ENCODE measurements at regions not wholly inside any gene's neighbourhood (a gene's known extent, or its start where the extent isn't known, plus 50 kb on each side); places are given as distances from the start of the nearest gene placed in this dataset.

GRCh38 chr13:66222127-66222526, 1008.0 kb downstream of the PCDH9 start:
- TF ChIP-seq RELA (CRISPR knock-in tag; IDR thresholded peaks at IDR 0.05; ENCODE audit: borderline replicate concordance) (no peak), NR3C1 (CRISPR knock-in tag; conservative IDR thresholded peaks at IDR 0.05; ENCODE audit: low read depth) (no peak), CBFB (CRISPR knock-in tag; IDR thresholded peaks at IDR 0.05; ENCODE audit: low read depth) (no peak), ESRRA (CRISPR knock-in tag; IDR thresholded peaks at IDR 0.05; ENCODE audit: borderline replicate concordance) (no peak)
- TF ChIP-seq, protein P1, sequence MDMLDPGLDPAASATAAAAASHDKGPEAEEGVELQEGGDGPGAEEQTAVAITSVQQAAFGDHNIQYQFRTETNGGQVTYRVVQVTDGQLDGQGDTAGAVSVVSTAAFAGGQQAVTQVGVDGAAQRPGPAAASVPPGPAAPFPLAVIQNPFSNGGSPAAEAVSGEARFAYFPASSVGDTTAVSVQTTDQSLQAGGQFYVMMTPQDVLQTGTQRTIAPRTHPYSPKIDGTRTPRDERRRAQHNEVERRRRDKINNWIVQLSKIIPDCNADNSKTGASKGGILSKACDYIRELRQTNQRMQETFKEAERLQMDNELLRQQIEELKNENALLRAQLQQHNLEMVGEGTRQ (CRISPR knock-in tag; IDR thresholded peaks at IDR 0.05) = no peak
- ChIA-PET POLR2A (no interaction called here), CTCF (no interaction called here)
- Mint-ChIP-seq H3K27ac (no peak overlapping the region), H3K36me3 (no peaks in the 10 kb centered on the region), H3K4me3 (no peak overlapping the region), H3K4me1 (peaks cover 53% of the 10 kb centered on the region), H3K9me3 (no peaks in the 10 kb centered on the region), H3K27me3 (ENCODE audit: low read depth) (peaks cover 92% of the 10 kb centered on the region)
- ATAC-seq (no peak), DNase-seq (ENCODE audit: low spot score) (no peak)

DNA sequence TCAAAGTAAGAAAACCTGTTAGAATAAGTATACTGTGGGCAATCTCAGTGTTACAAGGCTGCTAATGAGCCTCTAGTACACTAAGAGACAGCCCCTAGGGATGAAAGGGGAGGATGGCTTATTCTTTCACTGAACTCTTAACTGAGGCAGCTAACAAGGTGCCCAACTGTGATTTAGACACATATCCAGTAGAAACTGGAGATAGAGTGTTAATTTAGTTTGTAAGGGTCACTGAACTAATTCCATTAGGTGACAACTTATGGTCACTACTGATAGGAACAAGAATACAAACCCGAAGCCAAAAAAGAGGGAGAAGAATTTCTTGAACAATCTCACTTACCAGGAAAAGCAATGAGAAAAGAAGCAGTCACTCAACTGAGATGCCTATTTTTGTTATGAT, 1010.6 kb downstream of the PCDH9 start:
- ChIA-PET POLR2A (no interaction called here), CTCF (no interaction called here)
- no peaks in the 10 kb centered on the region for H3K36me3 Mint-ChIP-seq
- no peak overlapping the region for H3K4me3 Mint-ChIP-seq
- peaks cover 31% of the 10 kb centered on the region for H3K4me1 Mint-ChIP-seq
- TF ChIP-seq ZNF232 (CRISPR knock-in tag; IDR thresholded peaks at IDR 0.05) (no peak), ZNF317 (CRISPR knock-in tag; IDR thresholded peaks at IDR 0.05; ENCODE audit: borderline replicate concordance, low read depth) (no peak), FOXJ3 (CRISPR knock-in tag; IDR thresholded peaks at IDR 0.05; ENCODE audit: borderline replicate concordance) (no peak), MXD4 (CRISPR knock-in tag; IDR thresholded peaks at IDR 0.05; ENCODE audit: borderline replicate concordance) (no peak), TP53 (CRISPR knock-in tag; IDR thresholded peaks at IDR 0.05) (no peak), GTF2I (CRISPR knock-in tag; conservative IDR thresholded peaks at IDR 0.05) (no peak), OVOL2 (CRISPR knock-in tag; IDR thresholded peaks at IDR 0.05; ENCODE audit: borderline replicate concordance) (no peak)
- TF ChIP-seq, protein P2, sequence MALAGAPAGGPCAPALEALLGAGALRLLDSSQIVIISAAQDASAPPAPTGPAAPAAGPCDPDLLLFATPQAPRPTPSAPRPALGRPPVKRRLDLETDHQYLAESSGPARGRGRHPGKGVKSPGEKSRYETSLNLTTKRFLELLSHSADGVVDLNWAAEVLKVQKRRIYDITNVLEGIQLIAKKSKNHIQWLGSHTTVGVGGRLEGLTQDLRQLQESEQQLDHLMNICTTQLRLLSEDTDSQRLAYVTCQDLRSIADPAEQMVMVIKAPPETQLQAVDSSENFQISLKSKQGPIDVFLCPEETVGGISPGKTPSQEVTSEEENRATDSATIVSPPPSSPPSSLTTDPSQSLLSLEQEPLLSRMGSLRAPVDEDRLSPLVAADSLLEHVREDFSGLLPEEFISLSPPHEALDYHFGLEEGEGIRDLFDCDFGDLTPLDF (CRISPR knock-in tag; IDR thresholded peaks at IDR 0.05) = no peak
- TF ChIP-seq, protein P3, sequence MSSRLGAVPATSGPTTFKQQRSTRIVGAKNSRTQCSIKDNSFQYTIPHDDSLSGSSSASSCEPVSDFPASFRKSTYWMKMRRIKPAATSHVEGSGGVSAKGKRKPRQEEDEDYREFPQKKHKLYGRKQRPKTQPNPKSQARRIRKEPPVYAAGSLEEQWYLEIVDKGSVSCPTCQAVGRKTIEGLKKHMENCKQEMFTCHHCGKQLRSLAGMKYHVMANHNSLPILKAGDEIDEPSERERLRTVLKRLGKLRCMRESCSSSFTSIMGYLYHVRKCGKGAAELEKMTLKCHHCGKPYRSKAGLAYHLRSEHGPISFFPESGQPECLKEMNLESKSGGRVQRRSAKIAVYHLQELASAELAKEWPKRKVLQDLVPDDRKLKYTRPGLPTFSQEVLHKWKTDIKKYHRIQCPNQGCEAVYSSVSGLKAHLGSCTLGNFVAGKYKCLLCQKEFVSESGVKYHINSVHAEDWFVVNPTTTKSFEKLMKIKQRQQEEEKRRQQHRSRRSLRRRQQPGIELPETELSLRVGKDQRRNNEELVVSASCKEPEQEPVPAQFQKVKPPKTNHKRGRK (CRISPR knock-in tag; IDR thresholded peaks at IDR 0.05; ENCODE audit: borderline replicate concordance) = no peak
- TF ChIP-seq, protein P4, sequence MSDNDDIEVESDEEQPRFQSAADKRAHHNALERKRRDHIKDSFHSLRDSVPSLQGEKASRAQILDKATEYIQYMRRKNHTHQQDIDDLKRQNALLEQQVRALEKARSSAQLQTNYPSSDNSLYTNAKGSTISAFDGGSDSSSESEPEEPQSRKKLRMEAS (CRISPR knock-in tag; IDR thresholded peaks at IDR 0.05) = no peak
- H3K27me3 Mint-ChIP-seq (ENCODE audit: low read depth) = peaks cover 90% of the 10 kb centered on the region
- DNase-seq (ENCODE audit: low spot score) = no peak
- H3K27ac Mint-ChIP-seq = no peak overlapping the region
- ATAC-seq = no peak
- no peaks in the 10 kb centered on the region for H3K9me3 Mint-ChIP-seq

DNA sequence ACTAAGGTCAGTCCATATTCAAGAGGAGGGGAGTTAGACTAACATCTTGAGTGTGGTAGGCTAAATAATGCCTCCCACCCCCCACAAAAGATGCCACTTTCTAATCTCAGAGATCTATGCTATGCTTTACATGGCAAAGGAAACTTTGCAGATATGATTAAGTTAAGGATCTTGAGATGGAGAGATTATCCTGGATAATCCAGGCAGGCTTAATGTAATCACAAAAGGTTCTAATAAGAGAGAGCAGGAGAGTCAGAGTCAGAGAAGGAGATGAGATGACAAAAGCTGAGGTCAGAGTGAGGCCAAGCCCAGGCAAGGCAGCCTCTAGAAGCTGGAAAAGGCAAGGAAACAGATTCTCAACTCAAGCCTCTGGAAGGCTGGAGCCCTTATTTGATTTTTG, 1011.6 kb downstream of the PCDH9 start:
- no peak overlapping the region for H3K4me3 Mint-ChIP-seq
- no peaks in the 10 kb centered on the region for H3K9me3 Mint-ChIP-seq
- no peak overlapping the region for H3K27ac Mint-ChIP-seq
- H3K27me3 Mint-ChIP-seq (ENCODE audit: low read depth) = peaks cover 81% of the 10 kb centered on the region
- TF ChIP-seq ZNF219 (CRISPR knock-in tag; IDR thresholded peaks at IDR 0.05; ENCODE audit: borderline replicate concordance) = no peak
- TF ChIP-seq ZNF317 (CRISPR knock-in tag; IDR thresholded peaks at IDR 0.05; ENCODE audit: borderline replicate concordance, low read depth) = no peak
- DNase-seq (ENCODE audit: low spot score) (no peak), ATAC-seq (no peak)
- H3K4me1 Mint-ChIP-seq = peaks cover 22% of the 10 kb centered on the region
- no peaks in the 10 kb centered on the region for H3K36me3 Mint-ChIP-seq
- CTCF ChIA-PET = no interaction called here
- POLR2A ChIA-PET = no interaction called here

GRCh38 chr13:66216728-66217127, 1013.4 kb downstream of the PCDH9 start:
- ATAC-seq (no peak), DNase-seq (ENCODE audit: low spot score) (no peak)
- no peak overlapping the region for H3K27ac Mint-ChIP-seq
- POLR2A ChIA-PET = no interaction called here
- H3K4me3 Mint-ChIP-seq = no peak overlapping the region
- H3K36me3 Mint-ChIP-seq = no peaks in the 10 kb centered on the region
- H3K9me3 Mint-ChIP-seq = no peaks in the 10 kb centered on the region
- TF ChIP-seq ARID4B (CRISPR knock-in tag; IDR thresholded peaks at IDR 0.05; ENCODE audit: borderline replicate concordance) (no peak), ESRRA (CRISPR knock-in tag; IDR thresholded peaks at IDR 0.05; ENCODE audit: borderline replicate concordance) (no peak)
- TF ChIP-seq, protein P5, sequence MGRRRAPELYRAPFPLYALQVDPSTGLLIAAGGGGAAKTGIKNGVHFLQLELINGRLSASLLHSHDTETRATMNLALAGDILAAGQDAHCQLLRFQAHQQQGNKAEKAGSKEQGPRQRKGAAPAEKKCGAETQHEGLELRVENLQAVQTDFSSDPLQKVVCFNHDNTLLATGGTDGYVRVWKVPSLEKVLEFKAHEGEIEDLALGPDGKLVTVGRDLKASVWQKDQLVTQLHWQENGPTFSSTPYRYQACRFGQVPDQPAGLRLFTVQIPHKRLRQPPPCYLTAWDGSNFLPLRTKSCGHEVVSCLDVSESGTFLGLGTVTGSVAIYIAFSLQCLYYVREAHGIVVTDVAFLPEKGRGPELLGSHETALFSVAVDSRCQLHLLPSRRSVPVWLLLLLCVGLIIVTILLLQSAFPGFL (CRISPR knock-in tag; IDR thresholded peaks at IDR 0.05; ENCODE audit: borderline replicate concordance) = no peak
- TF ChIP-seq, protein P6, sequence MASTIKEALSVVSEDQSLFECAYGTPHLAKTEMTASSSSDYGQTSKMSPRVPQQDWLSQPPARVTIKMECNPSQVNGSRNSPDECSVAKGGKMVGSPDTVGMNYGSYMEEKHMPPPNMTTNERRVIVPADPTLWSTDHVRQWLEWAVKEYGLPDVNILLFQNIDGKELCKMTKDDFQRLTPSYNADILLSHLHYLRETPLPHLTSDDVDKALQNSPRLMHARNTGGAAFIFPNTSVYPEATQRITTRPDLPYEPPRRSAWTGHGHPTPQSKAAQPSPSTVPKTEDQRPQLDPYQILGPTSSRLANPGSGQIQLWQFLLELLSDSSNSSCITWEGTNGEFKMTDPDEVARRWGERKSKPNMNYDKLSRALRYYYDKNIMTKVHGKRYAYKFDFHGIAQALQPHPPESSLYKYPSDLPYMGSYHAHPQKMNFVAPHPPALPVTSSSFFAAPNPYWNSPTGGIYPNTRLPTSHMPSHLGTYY (CRISPR knock-in tag; IDR thresholded peaks at IDR 0.05) = no peak
- peaks cover 16% of the 10 kb centered on the region for H3K4me1 Mint-ChIP-seq
- peaks cover 63% of the 10 kb centered on the region for H3K27me3 Mint-ChIP-seq (ENCODE audit: low read depth)
- CTCF ChIA-PET = no interaction called here
